WTC11 (cell line): ENCODE measurements at regions not wholly inside any gene's neighbourhood (a gene's known extent, or its start where the extent isn't known, plus 50 kb on each side); places are given as distances from the start of the nearest gene placed in this dataset.

ENCODE experiments used
- ATAC-seq: fragments of 200-7000 bp; cut with Tn5 transposase; 2 replicates; pipeline ENCODE4 v1.10.0; 2021; ENCODE audit warnings: mild to moderate bottlenecking, moderate library complexity
- CTCF ChIA-PET: fragments of 300-600 bp; sonication (Branson Sonifier 250); formaldehyde crosslinking; loops from one replicate; lab custom pipeline; 2021; ENCODE audit warnings: antibody characterized with exemption; lab: Charles Lee
- POLR2A ChIA-PET: fragments of 350-600 bp; sonication (Branson Sonifier 250); formaldehyde crosslinking; loops from one replicate; lab custom pipeline; 2021; ENCODE audit warnings: antibody characterized with exemption; lab: Charles Lee
- DNase-seq: peaks from one replicate; pipeline ENCODE4 v3.0.0; 2021; ENCODE audit warnings: low spot score
- H3K27ac Mint-ChIP-seq: 2 replicates; pipeline ENCODE4 v1.8.0; 2021; ENCODE audit warnings: mixed read lengths
- H3K27me3 Mint-ChIP-seq: 2 replicates; pipeline ENCODE4 v1.8.0; 2021; ENCODE audit warnings: low read depth, mild to moderate bottlenecking, moderate library complexity, mixed read lengths
- H3K36me3 Mint-ChIP-seq: 2 replicates; pipeline ENCODE4 v1.8.0; 2021; ENCODE audit warnings: mixed read lengths
- H3K4me1 Mint-ChIP-seq: 2 replicates; pipeline ENCODE4 v1.8.0; 2022; ENCODE audit warnings: mixed read lengths
- H3K4me3 Mint-ChIP-seq: 2 replicates; pipeline ENCODE4 v1.8.0; 2021; ENCODE audit warnings: mild to moderate bottlenecking, moderate library complexity, mixed read lengths
- H3K9me3 Mint-ChIP-seq: 2 replicates; pipeline ENCODE4 v1.8.0; 2021; ENCODE audit warnings: mixed read lengths
- E2F4 ChIP-seq: sonication (generic); formaldehyde crosslinking; IDR thresholded peaks from 2 replicates; pipeline ENCODE4 v1.8.1; 2022; ENCODE audit warnings: low read depth, mild to moderate bottlenecking, moderate library complexity, missing genetic modification reagents, borderline replicate concordance
- E2F5 ChIP-seq: sonication (generic); formaldehyde crosslinking; IDR thresholded peaks from 2 replicates; pipeline ENCODE4 v1.8.1; 2022; ENCODE audit warnings: mild to moderate bottlenecking, moderate library complexity, missing genetic modification reagents
- FOXP1 ChIP-seq: sonication (generic); formaldehyde crosslinking; IDR thresholded peaks from 2 replicates; pipeline ENCODE4 v1.8.0; 2022; ENCODE audit warnings: missing genetic modification reagents, mild to moderate bottlenecking, moderate library complexity, borderline replicate concordance
- GRHL2 ChIP-seq: fragments of 250-450 bp; sonication (Bioruptor Pico); IDR thresholded peaks from 2 replicates; pipeline ENCODE4 v1.8.0; 2022; ENCODE audit warnings: mild to moderate bottlenecking, moderate library complexity; ENCODE audit not compliant: insufficient replicate concordance, severe bottlenecking
- JAZF1 ChIP-seq: fragments of 250-450 bp; sonication (Bioruptor Pico); IDR thresholded peaks from 2 replicates; pipeline ENCODE4 v1.9.0; 2021; ENCODE audit warnings: moderate library complexity, mild to moderate bottlenecking, inconsistent platforms
- MXD4 ChIP-seq: fragments of 250-450 bp; sonication (Bioruptor Pico); IDR thresholded peaks from 2 replicates; pipeline ENCODE4 v1.8.0; 2021; ENCODE audit warnings: mild to moderate bottlenecking, moderate library complexity, borderline replicate concordance
- MYBL2 ChIP-seq: sonication (generic); formaldehyde crosslinking; IDR thresholded peaks from 2 replicates; pipeline ENCODE4 v1.8.1; 2023; ENCODE audit warnings: mild to moderate bottlenecking, moderate library complexity, missing genetic modification reagents
- NFATC4 ChIP-seq: fragments of 250-450 bp; sonication (Bioruptor Pico); IDR thresholded peaks from 2 replicates; pipeline ENCODE4 v1.9.0; 2021; ENCODE audit warnings: mild to moderate bottlenecking
- NFE2L1 ChIP-seq: sonication (generic); formaldehyde crosslinking; IDR thresholded peaks from 2 replicates; pipeline ENCODE4 v1.8.1; 2023; ENCODE audit warnings: missing genetic modification reagents
- NFYB ChIP-seq: sonication (generic); formaldehyde crosslinking; conservative IDR thresholded peaks from 2 replicates; pipeline ENCODE4 v1.8.0; 2022; ENCODE audit warnings: low read depth, missing genetic modification reagents
- NR3C1 ChIP-seq: sonication (generic); formaldehyde crosslinking; conservative IDR thresholded peaks from 2 replicates; pipeline ENCODE4 v1.8.1; 2023; ENCODE audit warnings: low read depth, mild to moderate bottlenecking, missing genetic modification reagents
- RELA ChIP-seq: sonication (generic); formaldehyde crosslinking; IDR thresholded peaks from 2 replicates; pipeline ENCODE4 v1.8.1; 2022; ENCODE audit warnings: missing genetic modification reagents, mild to moderate bottlenecking, borderline replicate concordance
- RORB ChIP-seq: fragments of 250-450 bp; sonication (Bioruptor Pico); IDR thresholded peaks from 2 replicates; pipeline ENCODE4 v1.9.0; 2021; ENCODE audit warnings: mild to moderate bottlenecking
- SMAD4 ChIP-seq: sonication (generic); formaldehyde crosslinking; IDR thresholded peaks from 2 replicates; pipeline ENCODE4 v1.8.0; 2022; ENCODE audit warnings: mild to moderate bottlenecking, missing genetic modification reagents
- SP1 ChIP-seq: sonication (generic); formaldehyde crosslinking; conservative IDR thresholded peaks from 2 replicates; pipeline ENCODE4 v1.8.1; 2022; ENCODE audit warnings: missing genetic modification reagents
- TCF7 ChIP-seq: sonication (generic); formaldehyde crosslinking; IDR thresholded peaks from 2 replicates; pipeline ENCODE4 v1.8.0; 2022; ENCODE audit warnings: mild to moderate bottlenecking, low read depth, missing genetic modification reagents, moderate library complexity
- TP53 ChIP-seq: sonication (generic); formaldehyde crosslinking; IDR thresholded peaks from 2 replicates; pipeline ENCODE4 v1.8.1; 2023; ENCODE audit warnings: mild to moderate bottlenecking, missing genetic modification reagents
- USF2 ChIP-seq: sonication (generic); formaldehyde crosslinking; IDR thresholded peaks from 2 replicates; pipeline ENCODE4 v1.8.1; 2023; ENCODE audit warnings: mild to moderate bottlenecking, missing genetic modification reagents, moderate library complexity
- ZNF219 ChIP-seq: sonication (generic); formaldehyde crosslinking; IDR thresholded peaks from 2 replicates; pipeline ENCODE4 v1.8.0; 2023; ENCODE audit warnings: missing genetic modification reagents, mild to moderate bottlenecking, borderline replicate concordance
- ZNF281 ChIP-seq: sonication (generic); formaldehyde crosslinking; IDR thresholded peaks from 2 replicates; pipeline ENCODE4 v1.8.0; 2023; ENCODE audit warnings: mild to moderate bottlenecking, missing genetic modification reagents
- ZNF423 ChIP-seq: fragments of 250-450 bp; sonication (Bioruptor Pico); IDR thresholded peaks from 2 replicates; pipeline ENCODE4 v2.1.2; 2022; ENCODE audit warnings: mild to moderate bottlenecking, moderate library complexity
- ZNF425 ChIP-seq: fragments of 250-450 bp; sonication (Bioruptor Pico); conservative IDR thresholded peaks from 2 replicates; pipeline ENCODE4 v1.9.0; 2021; ENCODE audit warnings: mild to moderate bottlenecking
- ZNF512 ChIP-seq: sonication (generic); formaldehyde crosslinking; IDR thresholded peaks from 2 replicates; pipeline ENCODE4 v1.8.1; 2022; ENCODE audit warnings: missing genetic modification reagents, borderline replicate concordance

- TF ChIP-seq FOXP1 (no peak), SMAD4 (CRISPR knock-in tag) (no peak), ZNF512 (CRISPR knock-in tag) (no peak), NFATC4 (CRISPR knock-in tag) (no peak), NR3C1 (no peak), ZNF219 (no peak)
Measured at GRCh38 chr14:24725311-24725710, 91.3 kb upstream of the GZMB start (continued).

GRCh38 chr14:24721775-24722174 lies 87.8 kb upstream of the GZMB start:
- POLR2A ChIA-PET = no interaction called here
- DNase-seq = no peak
- no peaks in the 10 kb centered on the region for H3K27me3 Mint-ChIP-seq
- CTCF ChIA-PET = interaction anchor here (1.6 kb wide), 1 partner anchor 12 kb away, joined by 4 read pairs; no protein-coding TSS in a partner anchor
- no peak for ATAC-seq
- TF ChIP-seq TP53 (CRISPR knock-in tag) (no peak), RORB (CRISPR knock-in tag) (no peak), E2F5 (CRISPR knock-in tag) (no peak), USF2 (CRISPR knock-in tag) (no peak), ZNF423 (no peak)
- H3K9me3 Mint-ChIP-seq = no peaks in the 10 kb centered on the region
- H3K4me1 Mint-ChIP-seq = no peaks in the 10 kb centered on the region
- no peaks in the 10 kb centered on the region for H3K36me3 Mint-ChIP-seq
- H3K27ac Mint-ChIP-seq = no peak overlapping the region
- no peak overlapping the region for H3K4me3 Mint-ChIP-seq

- CTCF ChIA-PET = interaction anchor here (0.7 kb wide), 1 partner anchor 417 kb away, joined by 3 read pairs; no protein-coding TSS in a partner anchor
- H3K4me3 Mint-ChIP-seq = no peak overlapping the region
Measured at GRCh38 chr14:24715239-24715638, 81.2 kb upstream of the GZMB start.

More at GRCh38 chr14:24715239-24715638, 81.2 kb upstream of the GZMB start:
- POLR2A ChIA-PET = no interaction called here
- DNase-seq (no peak), ATAC-seq (no peak)
- no peak overlapping the region for H3K27ac Mint-ChIP-seq
- H3K9me3 Mint-ChIP-seq = no peaks in the 10 kb centered on the region
- H3K36me3 Mint-ChIP-seq = no peaks in the 10 kb centered on the region
- TF ChIP-seq E2F4 = no peak
- TF ChIP-seq ZNF425 = no peak
- no peak for TF ChIP-seq JAZF1 (CRISPR knock-in tag)
- TF ChIP-seq NFYB (CRISPR knock-in tag) = no peak
- TF ChIP-seq NFE2L1 (CRISPR knock-in tag) = no peak
- no peak for TF ChIP-seq RELA
- no peak for TF ChIP-seq TCF7 (CRISPR knock-in tag)
- no peak for TF ChIP-seq SP1 (CRISPR knock-in tag)
- TF ChIP-seq USF2 (CRISPR knock-in tag) = no peak
- TF ChIP-seq GRHL2 = no peak
- no peak for TF ChIP-seq ZNF281 (CRISPR knock-in tag)
- no peak for TF ChIP-seq MXD4 (CRISPR knock-in tag)
- TF ChIP-seq MYBL2 (CRISPR knock-in tag) = no peak
- H3K27me3 Mint-ChIP-seq = no peaks in the 10 kb centered on the region
- H3K4me1 Mint-ChIP-seq = peaks cover 11% of the 10 kb centered on the region
